ENCODE measurements at regions not wholly inside any gene's neighbourhood (a gene's known extent, or its start where the extent isn't known, plus 50 kb on each side); places are given as distances from the start of the nearest gene placed in this dataset.

- TF ChIP-seq ZNF699 (CRISPR knock-in tag; IDR thresholded peaks at IDR 0.05; ENCODE audit: insufficient replicate concordance) (no peak), ZNF780A (CRISPR knock-in tag; IDR thresholded peaks at IDR 0.05) (no peak), IRF1 (CRISPR knock-in tag; IDR thresholded peaks at IDR 0.05; ENCODE audit: borderline replicate concordance) (no peak), MXD1 (CRISPR knock-in tag; IDR thresholded peaks at IDR 0.05; ENCODE audit: borderline replicate concordance, poor library complexity, severe bottlenecking) (no peak), BRD9 (IDR thresholded peaks at IDR 0.05; ENCODE audit: low read depth, partially characterized antibody) (no peak), SAFB2 (IDR thresholded peaks at IDR 0.05; ENCODE audit: borderline replicate concordance, low read depth, low read length, severe bottlenecking) (no peak), MAZ (CRISPR knock-in tag; conservative IDR thresholded peaks at IDR 0.05 in 1 of 2, IDR thresholded peaks at IDR 0.05 in 1 of 2) (no peak), FOS (IDR thresholded peaks at IDR 0.05; ENCODE audit: extremely low read depth, insufficient read length) (no peak), NEUROD1 (IDR thresholded peaks at IDR 0.05; ENCODE audit: borderline replicate concordance, low read depth, low read length, partially characterized antibody) (no peak), KAT7 (CRISPR knock-in tag; IDR thresholded peaks at IDR 0.05; ENCODE audit: borderline replicate concordance) (no peak), TGIF2 (CRISPR knock-in tag; IDR thresholded peaks at IDR 0.05) (no peak), ZNF655 (CRISPR knock-in tag; IDR thresholded peaks at IDR 0.05) (no peak), ZNF232 (CRISPR knock-in tag; IDR thresholded peaks at IDR 0.05) (no peak), HNRNPK (IDR thresholded peaks at IDR 0.05; ENCODE audit: low read depth, low read length, poor library complexity, severe bottlenecking) (no peak)
Observed at GRCh38 chr17:14854691-14855090, 410.4 kb downstream of the PMP22 start (continued).
